Activated naive CD4-positive, alpha-beta T cell treated with anti-CD3 and anti-CD28 coated beads, Interleukin-2, amount 50 U/mL, for 16 hours (primary cell): ENCODE measurements at regions not wholly inside any gene's neighbourhood (a gene's known extent, or its start where the extent isn't known, plus 50 kb on each side); places are given as distances from the start of the nearest gene placed in this dataset.

Experiments used
- DNase-seq: peaks from one replicate; pipeline ENCODE4 v3.0.0-alpha.2; 2020

DNA sequence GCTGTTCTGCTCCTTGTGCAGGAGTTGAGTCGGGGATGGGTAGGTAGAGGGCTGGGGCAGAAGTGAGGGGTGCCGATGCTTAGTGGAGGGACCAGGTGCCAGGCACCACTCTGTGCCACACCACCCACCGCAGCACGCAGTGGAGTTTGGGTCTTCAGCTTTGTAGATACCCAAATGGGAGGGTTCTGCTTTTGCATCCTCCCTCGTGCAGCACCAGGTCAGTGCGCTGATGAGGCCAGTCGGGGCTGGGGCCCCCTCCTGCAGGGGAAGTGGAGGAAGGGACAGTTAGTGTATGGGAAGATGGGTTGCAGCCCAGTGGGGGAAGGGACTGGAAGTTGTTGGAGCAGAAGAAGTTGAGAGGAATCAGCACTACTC, 244.0 kb downstream of the RHOU start:
- no peak for DNase-seq

DNA sequence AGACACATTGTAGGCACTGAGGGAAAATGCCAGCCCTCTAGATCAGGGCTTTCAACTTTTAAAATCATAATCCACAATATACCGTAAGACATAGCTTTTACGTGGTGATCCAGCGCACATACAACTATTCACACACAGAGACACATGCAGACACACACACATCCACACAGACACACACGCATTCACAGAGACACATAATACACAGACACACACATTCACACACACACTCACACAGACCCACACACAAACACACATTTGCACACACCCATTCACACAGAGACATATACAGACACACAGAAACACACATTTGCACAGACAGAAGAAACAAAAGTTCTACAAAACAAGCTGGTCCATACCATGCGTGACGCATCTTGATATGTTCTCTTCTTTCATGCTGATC, 244.5 kb downstream of the RHOU start:
- no peak for DNase-seq

DNA sequence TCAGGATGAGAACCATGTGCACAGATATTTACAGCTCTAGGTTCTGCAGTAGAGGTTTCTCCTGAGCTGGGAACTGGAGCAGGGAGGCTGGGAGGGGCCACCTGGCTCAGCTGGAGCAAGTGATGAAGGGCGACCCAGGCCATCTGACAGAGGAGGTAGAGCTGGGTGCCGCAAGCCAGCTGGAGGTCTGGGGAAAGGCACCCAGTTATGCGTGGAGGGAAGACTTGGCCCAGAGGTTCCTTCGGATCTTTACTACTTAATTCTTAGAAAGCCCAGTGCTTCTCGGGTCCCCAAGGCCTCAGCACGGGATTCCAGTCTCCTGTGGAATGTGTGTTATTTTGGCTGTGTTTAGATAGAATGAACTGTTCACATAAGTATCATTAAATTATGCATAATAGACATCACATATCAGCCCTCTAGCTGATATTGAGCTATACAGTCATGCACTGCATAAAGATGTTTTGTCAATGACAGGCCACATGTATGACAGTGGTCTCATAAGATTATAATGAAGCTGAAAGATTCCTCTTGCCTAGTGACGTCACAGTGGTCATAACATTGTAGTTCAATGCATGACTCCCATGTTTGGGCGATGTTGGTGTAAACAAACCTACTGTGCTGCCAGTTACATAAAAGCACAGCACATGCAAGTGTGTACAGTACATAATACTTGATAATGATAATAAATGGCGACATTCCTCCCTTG, 245.1 kb downstream of the RHOU start:
- DNase-seq, result no peak

DNA sequence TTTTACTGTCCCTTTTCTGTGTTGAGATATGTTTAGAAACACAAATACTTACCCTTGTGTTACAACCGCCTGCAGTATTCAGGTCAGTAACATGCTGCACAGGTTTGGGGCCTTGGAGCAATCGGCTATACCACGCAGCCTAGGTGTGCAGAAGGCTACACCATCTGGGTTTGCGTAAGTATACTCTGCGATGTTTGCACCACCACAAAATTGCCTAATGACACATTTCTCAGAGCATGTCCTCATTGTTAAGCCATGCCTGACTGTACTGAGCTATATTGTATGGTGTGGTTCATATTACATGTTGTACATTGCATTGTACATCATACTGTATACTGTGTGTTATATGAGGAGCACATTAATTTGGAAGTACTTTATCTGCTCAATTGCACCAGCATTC, 247.4 kb downstream of the RHOU start:
- DNase-seq, result no peak

DNA sequence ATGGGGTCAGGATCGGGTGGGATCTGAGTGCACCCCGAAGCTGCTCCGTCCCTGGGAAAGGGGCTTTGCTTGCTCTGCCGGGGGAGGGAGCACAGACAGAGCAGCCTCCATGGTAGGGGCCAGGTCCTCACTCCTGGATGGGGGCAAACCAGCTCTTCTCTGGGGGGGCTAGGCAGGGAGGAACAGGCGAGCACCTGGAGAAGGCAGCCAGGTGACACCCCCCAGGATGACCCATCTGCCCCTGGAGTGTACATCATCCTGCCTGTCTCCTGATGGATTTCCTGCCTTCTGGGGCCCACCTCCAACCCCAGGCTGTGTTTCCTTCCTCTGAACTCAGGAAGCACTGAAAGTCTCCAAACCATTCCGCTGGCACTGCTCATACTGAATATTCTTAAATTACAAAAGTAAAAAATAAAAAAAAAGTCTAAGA, 248.0 kb downstream of the RHOU start:
- DNase-seq, result no peak

DNA sequence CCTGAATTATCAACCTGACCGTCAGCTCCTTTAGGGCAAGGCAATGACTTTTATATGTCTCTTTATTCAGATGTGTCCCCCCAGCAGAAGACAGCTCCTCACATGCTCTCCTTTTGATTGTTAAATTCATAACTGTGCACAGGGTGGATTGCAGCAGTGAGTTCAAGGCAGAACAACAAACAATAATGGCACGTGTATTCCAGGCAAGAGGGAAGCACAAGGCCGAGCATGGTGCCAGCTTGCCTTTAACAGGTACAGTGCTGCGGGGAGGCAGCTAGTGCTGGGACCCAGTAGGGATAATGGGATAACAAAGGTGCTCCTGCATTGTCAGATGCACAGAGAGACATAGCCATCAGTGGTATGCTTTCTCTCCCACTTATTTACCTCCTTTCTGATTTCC, 248.4 kb downstream of the RHOU start:
- DNase-seq, result no peak

DNA sequence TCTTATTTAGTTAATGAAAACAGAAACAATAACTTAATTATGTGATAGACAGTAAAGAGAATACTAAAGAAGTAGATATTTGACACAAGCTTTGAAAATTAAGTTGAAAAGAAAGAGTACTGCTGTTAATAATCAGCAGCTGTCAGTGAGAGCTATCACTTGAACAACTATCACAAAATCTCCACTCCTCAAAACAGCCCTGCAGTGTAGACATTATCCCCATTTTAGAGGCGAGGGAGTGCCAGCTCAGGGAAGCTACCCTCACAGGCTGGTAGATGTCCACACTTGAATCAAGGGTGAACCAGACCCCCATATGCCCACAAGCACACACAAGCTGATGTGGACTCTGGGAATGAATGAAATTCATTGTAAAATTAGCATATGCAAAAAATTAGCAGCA, 248.8 kb downstream of the RHOU start:
- no peak for DNase-seq

DNA sequence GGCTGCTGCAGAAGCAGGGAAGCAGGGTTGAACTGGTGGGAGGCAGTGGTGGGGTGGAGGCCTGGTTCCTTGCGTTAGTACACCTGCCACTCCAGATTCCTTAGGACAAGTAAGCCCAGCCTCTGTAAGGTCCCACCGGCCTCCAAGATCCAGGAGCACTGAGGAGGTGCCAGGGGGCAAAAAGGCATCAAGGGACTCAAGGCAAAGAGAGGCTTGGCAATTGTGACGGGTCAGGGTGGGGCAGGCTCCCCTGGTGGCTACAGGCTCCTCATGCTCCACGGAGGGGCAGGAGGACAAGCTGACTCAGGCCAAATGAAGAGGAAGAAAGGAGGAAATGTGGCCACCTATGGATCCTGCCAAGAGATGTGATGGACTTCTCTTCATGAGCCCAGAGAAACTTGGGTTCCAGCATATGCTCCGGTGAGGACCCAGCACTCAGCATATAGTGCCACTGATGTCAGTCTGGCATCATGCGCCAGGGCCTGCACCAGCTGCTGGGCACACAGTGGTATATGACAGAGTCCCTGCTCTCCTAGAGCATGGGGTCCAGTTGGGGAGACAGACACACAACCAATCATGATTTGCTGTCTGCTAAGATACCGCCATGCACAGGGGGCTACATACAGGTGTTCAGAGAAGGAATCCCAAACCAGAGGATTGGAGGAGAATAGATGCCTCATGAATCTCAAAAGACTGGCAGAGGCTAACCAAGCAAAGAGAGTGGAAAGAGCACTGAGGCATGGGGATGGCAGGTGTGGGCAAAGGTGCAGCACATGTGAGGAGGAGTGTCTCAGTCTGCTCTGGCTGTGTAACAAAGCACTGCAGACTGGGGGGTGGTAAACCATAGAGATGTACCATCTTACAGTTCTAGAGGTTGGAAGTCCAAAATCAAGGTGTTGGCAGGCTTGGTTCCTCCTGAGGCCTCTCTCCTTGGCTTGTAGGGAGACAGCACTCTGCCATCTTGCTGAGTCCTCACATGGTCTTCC, 249.7 kb downstream of the RHOU start:
- no peak for DNase-seq

DNA sequence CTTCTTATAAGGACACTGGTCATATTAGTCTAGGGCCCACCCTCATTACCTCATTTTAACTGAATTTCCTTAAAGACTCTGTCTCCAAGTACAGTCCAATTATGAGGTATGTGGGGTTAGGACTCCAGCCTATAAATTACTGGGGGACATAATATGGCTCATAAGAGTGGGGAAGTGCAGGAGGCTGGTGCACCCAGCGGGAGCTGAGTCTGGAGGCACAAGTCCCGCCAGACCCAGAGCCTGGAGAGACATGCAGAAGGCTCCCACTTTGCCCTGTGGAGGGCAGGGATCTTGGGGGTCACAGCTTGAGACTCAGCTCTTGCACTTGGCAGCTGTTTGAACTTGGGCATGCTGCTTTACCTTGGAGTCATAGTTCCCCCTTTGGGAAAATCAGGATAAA, 250.4 kb downstream of the RHOU start:
- DNase-seq, result no peak

DNA sequence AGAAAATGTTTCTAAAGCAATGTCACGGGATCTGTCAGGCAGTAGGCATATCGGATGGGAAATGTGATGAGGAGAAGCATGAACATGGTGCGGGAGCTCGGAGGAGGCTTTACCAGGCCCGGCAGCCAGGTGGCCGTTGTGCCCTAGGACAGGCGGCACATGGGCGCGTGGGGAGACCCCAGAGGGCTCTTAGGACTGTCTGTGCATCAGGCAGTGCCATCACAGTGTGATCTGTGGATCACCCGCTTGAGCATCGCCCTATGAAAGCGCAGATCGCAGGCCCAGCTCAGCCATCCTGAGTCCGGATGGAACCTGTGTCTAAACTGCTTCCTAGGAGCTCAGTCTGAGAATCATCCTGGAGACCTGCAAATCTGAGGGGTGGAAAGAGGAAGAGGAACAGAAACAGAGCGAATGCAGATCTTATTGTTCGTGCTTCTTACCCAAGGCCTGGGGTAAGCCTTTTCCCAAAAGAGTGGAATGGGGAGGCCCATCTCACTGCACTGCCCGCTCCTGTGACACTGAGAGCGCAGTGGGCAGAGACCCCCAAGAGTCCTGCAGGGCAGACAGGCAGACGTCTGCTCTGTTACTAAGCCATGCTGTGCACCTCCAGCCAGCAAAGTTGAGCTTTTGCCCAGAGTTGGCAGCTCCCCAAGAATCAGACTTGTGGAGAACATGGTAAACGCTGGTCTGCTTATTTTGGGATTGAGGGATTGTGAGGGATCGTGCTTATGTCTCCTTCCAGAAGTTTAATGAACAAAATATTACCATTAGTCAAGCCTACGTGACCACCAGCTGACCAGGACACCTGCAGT, 251.0 kb downstream of the RHOU start:
- DNase-seq, result no peak

DNA sequence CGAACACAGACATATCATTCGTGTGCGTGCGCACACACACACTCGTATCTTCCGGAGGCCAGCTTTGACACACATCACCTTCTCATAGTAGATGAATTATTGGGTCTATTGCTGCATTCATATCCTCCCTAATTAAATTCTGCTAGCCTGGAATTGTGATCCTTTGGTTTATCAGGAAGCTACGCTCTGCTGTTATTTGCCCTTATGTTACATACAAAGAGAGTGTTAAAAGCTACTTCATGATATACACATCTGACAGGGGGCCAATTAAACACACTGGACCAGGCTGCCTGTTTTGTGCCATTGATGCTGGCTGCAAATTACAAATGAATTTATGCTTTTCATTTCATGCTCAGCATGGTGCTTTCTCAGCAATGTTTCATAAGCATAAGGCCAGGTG, 252.0 kb downstream of the RHOU start:
- no peak for DNase-seq

DNA sequence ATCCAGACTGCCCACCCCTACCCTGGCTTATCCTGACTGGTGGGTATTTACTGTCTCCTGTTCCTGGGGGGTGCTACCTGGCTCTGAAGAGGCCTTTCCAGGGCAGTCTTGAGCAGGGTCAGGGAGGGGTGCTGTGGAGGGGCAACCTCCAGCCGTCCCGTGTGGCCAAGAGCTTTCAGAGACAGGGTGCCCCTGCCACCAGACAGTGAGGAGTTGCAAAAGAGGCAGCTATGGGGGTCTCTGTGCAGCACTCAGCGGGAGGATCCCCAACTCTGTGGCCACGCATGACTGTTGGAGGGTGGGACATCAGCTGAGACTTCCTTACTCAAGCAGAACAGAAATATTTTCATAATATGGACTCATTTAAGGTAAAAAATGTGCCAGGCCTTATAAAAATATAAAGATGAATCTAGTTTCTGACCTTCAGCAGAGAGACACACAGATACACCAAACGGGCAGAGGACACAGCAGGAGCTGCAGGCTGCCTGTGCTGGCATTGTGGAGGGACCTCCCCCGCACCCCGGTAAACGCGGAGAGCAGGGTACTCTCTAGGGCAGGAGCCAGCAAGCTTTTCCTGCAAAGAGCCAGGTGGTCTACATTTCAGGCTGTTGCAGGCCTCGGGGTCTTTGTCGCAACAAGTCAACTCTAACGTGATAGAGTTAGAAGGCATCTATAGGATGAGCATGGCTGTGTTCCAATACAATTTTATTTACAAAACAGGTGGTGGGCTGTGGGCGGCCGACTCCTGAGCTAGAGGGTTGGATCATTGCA, 252.6 kb downstream of the RHOU start:
- no peak for DNase-seq

DNA sequence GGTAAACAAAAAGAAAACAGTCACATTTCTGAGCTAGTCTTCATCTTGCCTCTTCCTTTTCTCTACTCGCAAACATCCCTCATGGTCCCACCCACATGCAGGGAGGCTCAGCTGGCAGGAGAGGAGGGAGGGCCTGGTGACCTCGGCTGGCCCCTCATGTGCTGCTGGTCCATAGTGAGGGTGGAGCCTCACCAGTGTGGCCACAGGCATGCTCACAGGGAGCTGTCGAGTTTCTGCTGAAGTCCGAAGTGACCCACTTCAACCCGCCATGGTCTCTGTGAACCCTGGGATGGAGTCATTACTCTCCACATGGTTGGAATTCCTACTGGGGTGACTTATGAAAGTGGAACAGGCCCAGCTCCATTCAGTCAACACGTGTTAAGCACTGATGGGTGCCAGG, 253.4 kb downstream of the RHOU start:
- no peak for DNase-seq

DNA sequence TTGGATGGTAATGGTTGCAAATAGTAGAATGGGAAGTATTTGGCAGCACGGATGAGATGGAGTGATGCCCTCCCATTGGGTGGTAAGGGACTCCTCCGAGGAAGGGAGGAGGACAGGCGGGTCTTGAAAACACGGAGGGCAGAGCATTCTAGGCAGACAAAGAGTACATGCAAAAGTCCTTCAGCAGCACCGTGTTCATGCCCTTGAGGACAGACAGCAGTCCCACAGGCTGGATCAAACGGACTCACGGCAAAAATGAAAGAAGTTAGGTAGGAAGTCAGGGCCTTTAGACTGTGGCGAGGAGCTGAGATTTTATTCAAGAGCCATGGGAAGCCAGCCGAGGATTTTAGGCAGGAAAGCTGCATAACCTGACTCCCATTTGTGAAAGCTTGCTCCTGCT, 253.9 kb downstream of the RHOU start:
- DNase-seq, result no peak

DNA sequence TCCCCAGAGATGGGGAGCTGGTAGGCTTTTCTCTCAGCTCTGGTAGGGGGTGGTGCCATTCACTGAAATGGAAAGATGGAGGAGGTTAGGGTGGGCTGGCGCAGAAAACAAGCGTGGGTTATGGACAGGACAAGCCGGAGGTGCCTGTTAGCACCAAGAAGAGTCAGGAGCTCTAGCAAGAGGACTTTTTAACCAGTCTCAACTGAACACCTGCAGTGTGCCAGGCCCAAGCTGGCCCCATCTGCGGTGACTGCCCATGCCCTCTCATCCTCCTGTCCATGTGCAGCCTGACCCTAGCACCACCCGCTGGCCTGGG, 254.4 kb downstream of the RHOU start:
- no peak for DNase-seq

DNA sequence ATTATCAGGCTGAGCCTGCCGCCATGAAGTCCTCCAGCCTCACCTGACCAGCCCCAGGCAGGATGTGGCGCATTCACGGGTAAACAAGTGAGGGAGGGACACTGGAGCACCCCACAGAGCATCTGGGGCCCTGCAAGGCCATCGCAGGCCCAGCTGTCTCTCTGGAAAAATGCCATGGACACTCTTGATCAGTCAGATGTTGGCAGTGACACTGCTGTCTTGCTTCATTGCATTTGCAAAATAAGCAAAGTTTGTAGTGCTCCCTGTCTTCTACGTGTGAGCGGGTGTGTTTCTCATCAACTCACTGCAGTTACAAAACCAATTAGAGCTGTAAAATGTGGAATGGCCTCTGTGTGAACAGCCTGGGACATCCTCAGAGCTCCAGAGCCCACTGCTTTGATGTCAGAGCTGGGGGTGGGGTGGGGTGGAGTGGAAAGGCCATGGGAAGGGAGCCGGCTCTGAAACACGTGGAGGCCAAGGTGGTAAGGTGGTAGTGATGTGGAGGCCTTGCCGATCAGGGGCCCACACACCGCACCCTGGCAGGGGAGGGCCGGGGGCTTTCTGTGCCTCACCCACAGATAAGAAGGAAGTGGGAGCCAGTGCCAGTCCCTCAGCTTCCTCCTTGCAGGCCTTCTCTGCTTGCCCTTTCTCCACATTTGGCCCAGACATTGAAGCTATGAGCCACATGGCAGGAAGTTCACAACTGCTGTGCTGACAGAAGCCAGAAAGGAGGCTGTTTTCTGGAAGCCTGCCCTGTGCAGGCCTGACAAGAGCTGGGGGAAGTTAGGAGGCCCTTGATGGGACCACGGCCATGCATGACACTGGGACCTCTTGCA, 254.9 kb downstream of the RHOU start:
- DNase-seq, result no peak

DNA sequence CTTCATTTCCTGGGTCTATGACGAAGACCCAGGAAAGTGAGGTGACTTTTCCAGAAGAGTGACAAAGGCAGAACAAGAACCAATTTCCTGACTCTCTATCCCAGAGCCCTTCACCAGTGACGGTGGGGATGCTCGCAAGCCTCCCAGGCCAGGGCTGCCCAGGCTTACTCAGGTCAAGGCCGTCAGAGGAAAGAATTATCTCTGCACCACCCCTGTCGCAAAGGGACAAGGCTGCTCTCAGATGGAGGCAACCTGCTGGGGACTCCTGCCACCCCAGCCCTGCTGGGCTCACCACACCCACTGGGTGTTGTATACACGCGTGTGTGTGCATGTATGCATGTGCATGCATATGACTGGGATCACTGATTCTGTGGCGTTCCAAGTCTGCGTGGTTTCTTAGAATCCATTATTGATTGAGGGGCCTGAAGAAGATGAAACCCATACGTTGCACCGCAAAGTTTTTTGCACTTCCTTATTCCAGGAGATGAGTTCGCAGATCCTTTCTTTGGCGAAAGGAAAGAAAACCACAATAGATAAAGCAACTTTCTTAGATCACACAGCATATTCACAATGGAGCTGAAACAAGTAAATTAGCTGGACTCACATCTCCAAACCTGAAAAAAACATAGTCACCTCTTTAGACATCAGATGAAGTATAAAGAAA, 255.8 kb downstream of the RHOU start:
- no peak for DNase-seq

DNA sequence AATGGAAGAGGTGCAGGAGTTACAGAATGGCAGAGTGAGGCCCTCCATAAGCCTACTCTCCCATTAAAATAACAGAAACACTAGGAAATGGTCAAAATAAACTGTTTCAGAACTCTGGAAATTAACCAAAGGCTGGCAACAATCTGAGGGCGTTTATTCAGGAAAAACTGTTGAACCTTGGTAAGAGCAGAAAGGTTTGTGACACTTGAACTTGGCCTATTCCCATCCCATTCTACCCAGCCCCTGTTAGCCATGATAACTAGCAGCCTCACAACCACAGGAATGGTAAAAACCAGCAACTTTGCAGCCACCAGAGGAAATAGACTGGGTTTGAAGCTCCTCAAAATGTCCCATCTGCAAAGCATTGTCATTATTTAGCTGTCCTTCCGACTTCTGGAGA, 256.8 kb downstream of the RHOU start:
- no peak for DNase-seq

DNA sequence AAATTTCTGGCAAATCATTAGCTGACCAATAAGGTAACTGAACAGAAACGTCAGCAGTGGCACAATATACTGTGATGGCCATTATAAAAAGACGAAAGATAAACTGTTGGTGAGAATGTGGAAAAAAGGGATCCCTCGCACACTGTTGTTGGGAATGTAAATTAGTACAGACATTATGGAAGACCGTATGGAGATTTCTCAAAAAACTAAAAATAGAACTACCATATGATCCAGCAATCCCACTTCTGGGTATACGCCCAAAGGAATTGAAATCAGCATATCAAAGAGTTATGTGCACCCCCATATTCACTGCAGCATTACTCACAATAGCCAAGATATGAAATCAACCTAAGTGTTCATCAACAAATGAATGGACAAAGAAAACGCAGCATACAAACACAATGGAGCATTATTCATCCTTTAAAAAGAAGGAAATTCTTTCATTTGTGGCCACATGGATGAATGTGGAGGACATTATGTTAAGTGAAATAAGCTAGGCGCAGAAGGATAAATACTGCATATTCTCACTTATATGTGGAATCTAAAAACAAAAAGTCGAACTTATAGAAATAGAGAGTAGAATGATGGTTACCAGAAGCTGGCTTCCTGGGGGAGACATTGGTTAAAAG, 257.7 kb downstream of the RHOU start:
- no peak for DNase-seq

DNA sequence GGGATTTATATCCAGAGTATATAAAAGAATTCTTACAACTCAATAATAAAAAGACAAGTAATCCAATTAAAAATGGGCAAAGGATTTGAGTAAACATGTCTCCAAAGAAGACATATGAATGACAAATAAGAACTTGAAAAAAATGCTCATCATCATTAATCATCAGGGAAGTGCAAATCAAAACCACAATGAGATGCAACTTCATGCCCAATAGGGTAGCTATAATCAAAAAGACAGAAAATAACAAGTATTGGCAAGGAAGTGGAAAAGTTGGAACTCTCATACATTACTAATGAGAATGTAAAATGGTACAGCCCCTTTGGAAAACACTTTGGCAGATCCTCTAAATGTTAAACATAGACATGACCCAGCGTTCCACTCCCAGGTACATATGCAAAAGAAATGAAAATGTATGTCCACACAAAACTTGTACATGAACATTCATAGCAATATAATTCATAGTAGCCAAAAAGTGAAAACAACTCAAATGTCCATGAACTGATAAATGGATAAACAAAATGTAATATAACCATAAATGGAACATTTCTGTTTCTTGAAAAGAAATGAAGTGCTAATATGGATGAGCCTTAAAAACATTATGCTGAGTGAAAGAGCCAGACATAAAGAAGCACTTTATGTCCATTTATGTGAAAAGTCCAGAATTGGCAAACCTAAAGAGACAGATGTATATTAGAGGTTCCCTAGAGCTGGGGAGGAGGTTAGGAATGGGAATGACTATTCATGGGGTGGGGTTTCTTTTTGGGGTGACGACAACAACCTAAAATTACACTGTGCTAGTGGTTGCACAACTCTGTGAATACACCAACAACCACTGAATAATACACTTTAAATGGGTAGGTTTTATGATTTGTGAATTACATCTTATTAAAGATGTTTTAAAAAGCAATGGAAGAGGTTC, 259.7 kb downstream of the RHOU start:
- DNase-seq, result no peak
